Tongue (tissue), 1 donor: ENCODE measurements at regions not wholly inside any gene's neighbourhood (a gene's known extent, or its start where the extent isn't known, plus 50 kb on each side); places are given as distances from the start of the nearest gene placed in this dataset.
"Not testable (repeated sequence)": the region's sequence is repeated elsewhere in the genome, so short reads cannot be mapped to it uniquely, and the experiment has no call there.

Source experiments
- DNase-seq: peaks from one replicate; pipeline ENCODE4 v3.0.0-alpha.2; 2015

- DNase-seq, result not testable (repeated sequence)
Observed at GRCh38 chrX:79026742-79027141, 81.6 kb downstream of the P2RY10 start.

- DNase-seq, result peak; percentile 45
Observed at GRCh38 chrX:79035421-79035820, 90.2 kb downstream of the P2RY10 start.

GRCh38 chrX:79036157-79036880, 91.1 kb downstream of the P2RY10 start:
- DNase-seq, result peak; percentile 51

- DNase-seq, result no peak
Observed at GRCh38 chrX:79065696-79066095, 78.8 kb upstream of the GPR174 start.

- no peak for DNase-seq
Observed at GRCh38 chrX:79078114-79078513, 66.4 kb upstream of the GPR174 start.

GRCh38 chrX:79079477-79079876, 65.0 kb upstream of the GPR174 start:
- DNase-seq, result no peak

DNA sequence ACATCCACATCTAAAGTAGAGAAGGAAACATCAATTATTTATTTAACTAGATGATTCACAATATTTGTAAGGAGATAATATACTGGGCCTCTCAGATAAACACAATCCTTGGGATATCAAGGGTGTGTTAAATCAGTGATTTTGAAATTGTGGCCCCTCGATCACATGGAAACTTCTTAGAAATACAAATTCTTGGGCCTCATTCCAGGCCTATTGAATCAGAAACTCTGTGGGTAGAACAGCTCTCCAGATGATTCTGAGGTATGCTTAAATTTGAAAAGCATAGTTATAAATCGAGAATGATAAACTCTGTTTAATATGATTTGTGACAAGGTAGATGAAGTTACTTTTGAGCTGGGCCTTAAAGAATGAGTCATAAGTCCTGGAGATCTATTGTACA, 64.3 kb upstream of the GPR174 start:
- no peak for DNase-seq

DNA sequence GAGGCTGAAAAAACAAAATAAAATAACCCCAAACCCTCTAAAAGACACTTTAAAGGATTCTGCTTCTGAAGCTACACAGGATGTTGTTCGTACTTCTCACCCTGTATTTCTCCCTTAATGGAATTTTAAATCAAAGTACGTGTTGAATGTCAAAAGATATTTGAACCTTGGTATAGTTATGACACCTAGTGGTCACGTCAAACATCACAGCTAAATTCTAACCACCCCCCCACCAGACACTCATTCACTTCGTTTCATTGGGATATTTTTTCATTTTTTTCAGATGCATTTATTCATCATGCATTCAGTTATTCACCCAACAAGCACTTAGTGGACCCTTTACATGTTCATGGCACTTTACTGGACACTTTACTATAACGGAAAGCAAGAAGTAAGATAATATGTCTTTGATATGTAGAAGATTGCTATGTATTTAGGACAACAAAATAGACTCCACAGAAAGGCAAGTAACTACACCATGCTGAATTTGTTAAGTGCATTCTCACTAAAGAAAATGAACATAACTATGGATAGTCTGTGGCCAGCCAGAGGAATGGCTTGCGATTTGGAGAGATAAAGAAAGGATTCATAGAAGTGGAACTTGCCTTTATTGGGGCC, 62.5 kb upstream of the GPR174 start:
- DNase-seq, result peak; percentile 74

DNA sequence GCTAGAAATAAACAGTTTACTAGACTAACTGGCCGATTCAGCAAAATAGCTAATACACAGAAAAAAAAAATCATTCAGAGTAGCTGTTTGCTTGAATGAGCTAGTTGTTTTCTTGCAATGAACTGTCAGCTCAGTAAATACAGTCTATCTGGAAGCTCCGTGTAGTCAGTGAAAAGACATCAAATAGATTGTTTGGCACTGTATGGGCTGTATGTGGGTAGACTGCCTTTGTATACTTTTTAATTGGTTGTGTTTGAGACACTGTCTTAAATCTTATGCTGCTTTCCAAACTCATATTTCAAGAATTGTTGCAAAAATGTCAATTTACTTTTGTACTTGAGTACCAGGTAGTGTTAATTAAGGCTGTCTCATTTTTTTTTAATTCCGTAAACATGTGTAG, 61.6 kb upstream of the GPR174 start:
- no peak for DNase-seq

DNA sequence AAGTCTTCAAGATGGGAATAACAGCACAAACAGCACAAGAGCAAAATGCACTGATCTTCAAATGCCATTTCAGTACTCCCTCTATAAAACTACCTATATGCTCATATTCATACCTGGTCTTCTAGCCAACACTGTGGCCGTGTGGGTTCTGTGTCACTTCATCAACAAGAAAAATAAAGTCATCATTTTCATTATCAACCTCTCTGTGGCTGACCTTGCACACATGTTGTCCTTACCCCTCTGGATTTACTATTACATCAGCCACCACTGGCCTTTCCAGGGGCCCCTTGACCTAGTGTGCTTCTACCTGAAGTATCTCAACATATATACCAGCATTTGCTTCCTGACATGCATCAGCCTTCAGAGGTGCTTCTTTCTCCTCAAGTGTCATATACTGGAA, 59.6 kb upstream of the GPR174 start:
- DNase-seq, result no peak

GRCh38 chrX:79089896-79090584, 54.4 kb upstream of the GPR174 start:
- no peak for DNase-seq

- no peak for DNase-seq
Observed at GRCh38 chrX:79094075-79094832, 50.2 kb upstream of the GPR174 start.
